Activated naive CD4-positive, alpha-beta T cell treated with anti-CD3 and anti-CD28 coated beads, Interleukin-2, amount 50 U/mL, for 72 hours (primary cell): ENCODE measurements at regions not wholly inside any gene's neighbourhood (a gene's known extent, or its start where the extent isn't known, plus 50 kb on each side); places are given as distances from the start of the nearest gene placed in this dataset.

Experiments
- ATAC-seq, 2 donors: fragments of 150-1000 bp; cut with Tn5 transposase; 2 replicates each; pipeline ENCODE4 v1.10.0; 2021; ENCODE audit warnings: mild to moderate bottlenecking in 2 of 2, moderate library complexity in 2 of 2
- DNase-seq, 2 donors: peaks; one replicate each; pipeline ENCODE4 v3.0.0; 2021 to 2022; ENCODE audit warnings: low spot score in 2 of 2
- H3K27ac Mint-ChIP-seq, 2 donors: one replicate each; pipeline ENCODE4 v1.8.0; 2022; ENCODE audit warnings: mild to moderate bottlenecking in 2 of 2, mixed read lengths in 2 of 2
- H3K36me3 Mint-ChIP-seq, 2 donors: one replicate each; pipeline ENCODE4 v1.8.0; 2022; ENCODE audit warnings: mixed read lengths in 2 of 2
- H3K9me3 Mint-ChIP-seq, 2 donors: one replicate each; pipeline ENCODE4 v1.8.0; 2022; ENCODE audit warnings: mixed read lengths in 2 of 2

DNA sequence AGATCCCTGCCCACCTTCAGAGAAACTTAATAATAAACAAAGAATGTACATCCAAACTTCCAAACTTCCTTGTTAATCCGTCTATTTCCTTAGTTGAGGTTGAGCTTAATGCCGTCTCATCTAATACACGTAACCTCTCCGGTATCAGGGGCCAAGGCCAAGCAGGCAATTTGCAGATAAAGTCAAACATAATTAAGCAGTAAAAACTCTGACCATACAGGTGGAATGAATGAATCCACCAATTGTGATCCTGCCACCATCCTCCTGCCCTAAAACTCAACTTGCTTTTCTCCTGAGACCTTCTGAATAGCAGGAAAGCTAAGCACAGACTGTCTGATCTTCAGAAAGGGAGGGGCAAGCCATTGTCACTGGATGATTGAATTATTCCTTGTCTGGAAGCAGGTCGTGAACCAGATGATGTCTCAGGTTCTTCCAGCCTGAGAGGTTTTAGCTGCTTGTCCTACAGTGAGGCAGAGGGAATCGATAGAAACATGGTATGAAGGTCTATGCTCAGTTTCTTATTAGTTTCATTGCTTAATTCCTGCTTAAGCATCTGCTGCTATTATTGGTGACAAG lies 1111.8 kb upstream of the EEF2KMT start:
- ATAC-seq = no peak
- peaks cover 11 to 20% of the 10 kb centered on the region in 2 donors for H3K9me3 Mint-ChIP-seq
- no peak overlapping the region for H3K27ac Mint-ChIP-seq
- H3K36me3 Mint-ChIP-seq = no peaks in the 10 kb centered on the region
- DNase-seq = no peak

DNA sequence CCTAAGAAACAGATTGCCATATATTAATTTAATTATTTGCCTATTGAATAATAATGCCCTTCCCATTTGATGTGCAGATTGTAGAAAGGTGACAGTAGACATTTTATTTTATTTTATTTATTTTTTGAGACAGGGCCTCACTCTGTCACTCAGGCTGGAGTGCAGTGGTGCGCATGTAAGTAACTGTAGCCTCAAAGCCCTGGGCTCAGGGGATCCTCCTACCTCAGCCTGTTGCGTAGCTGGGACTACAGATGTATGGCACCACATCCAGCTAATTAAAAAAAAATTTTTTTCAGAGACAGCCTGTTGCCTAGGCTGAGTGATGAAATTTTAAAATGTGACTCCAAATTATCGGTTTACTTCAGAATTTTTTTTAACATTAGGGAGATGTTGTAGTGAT lies 1110.0 kb upstream of the EEF2KMT start:
- DNase-seq (no peak), ATAC-seq (no peak)
- Mint-ChIP-seq H3K9me3 (peaks cover 12 to 19% of the 10 kb centered on the region in 2 donors), H3K36me3 (no peaks in the 10 kb centered on the region), H3K27ac (no peak overlapping the region)

DNA sequence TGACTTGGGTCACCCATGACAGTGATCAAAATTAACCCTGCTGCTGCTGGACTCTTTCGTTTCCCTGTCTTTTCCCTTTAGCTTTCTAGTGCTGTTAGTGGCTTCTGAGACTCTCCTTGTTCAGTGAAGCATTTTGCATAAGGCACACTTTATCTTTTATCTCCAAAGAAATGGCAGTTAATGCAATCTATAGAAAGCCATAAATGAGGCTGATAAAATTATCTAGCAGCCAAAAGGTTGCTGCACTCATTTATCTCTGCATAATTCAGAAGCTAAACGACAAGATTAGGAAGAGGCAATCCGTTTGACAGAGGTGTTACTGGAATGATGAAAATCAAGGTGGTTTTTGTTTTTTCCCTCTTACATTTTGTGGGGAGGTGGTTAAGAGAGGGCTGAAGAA lies 1109.5 kb upstream of the EEF2KMT start:
- ATAC-seq (no peak), DNase-seq (no peak)
- peaks cover 12 to 19% of the 10 kb centered on the region in 2 donors for H3K9me3 Mint-ChIP-seq
- H3K36me3 Mint-ChIP-seq = no peaks in the 10 kb centered on the region
- H3K27ac Mint-ChIP-seq = no peak overlapping the region

DNA sequence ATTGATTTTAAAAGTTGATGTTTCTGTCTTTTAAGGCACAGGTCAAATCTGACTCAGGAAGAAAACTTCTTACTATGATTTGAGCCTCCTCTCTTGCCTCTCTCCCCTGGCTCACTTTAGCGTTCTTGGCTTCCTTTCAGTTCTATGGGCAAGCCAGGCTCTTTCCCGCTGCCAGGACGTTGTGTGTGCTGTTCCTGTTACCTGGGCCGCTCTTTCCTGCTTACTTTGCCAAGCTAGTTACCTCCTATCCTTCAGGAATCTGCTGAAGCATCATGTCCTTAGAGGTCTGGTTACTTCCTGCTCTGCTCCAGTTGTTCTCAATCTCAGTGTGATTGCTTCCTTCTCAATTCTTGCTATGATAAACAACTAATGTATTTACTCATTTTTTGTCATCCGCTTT lies 1108.5 kb upstream of the EEF2KMT start:
- H3K36me3 Mint-ChIP-seq = no peaks in the 10 kb centered on the region
- no peak overlapping the region for H3K27ac Mint-ChIP-seq
- no peak for DNase-seq
- no peak for ATAC-seq
- H3K9me3 Mint-ChIP-seq = peaks cover 12 to 22% of the 10 kb centered on the region in 2 donors

DNA sequence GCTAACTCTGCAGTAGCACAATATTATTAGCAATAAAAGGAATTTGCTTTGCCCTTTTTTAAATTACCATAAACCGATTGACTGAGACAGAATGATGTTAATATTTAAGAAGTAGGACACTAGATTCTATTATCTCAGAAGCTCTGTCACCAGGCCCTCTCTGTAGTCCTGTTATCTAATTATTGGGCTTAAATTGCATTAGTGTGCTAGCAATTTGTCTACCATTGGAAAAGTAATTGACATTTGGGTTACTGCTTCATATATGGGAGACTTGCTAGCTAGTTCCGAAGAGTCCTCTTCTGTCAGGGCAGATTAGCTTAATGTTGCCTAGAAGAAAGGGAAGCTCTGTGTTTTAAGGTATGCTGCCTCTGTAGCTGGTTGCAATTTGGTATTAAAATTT lies 1107.3 kb upstream of the EEF2KMT start:
- Mint-ChIP-seq H3K9me3 (peaks cover 21 to 30% of the 10 kb centered on the region in 2 donors), H3K27ac (no peak overlapping the region), H3K36me3 (no peaks in the 10 kb centered on the region)
- ATAC-seq = no peak
- DNase-seq = no peak

DNA sequence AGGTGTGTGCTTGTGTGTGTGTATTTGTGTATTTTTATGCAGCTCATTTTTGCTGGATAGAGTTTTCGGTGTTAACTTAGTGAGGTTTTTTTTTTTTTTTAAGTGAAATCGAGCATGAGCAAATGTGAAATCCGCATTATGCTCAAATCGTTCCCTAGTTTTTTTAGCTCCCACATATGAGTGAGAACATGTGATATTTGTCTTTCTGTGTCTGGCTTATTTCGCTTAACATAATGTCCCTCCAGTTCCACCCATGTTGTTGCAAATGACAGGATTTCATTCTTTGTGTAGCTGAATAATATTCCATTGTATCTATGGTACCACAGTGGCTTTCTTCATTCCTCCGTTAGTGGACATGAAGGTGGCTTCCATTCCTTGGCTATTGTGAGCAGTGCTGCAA lies 1103.3 kb upstream of the EEF2KMT start:
- H3K36me3 Mint-ChIP-seq = no peaks in the 10 kb centered on the region

DNA sequence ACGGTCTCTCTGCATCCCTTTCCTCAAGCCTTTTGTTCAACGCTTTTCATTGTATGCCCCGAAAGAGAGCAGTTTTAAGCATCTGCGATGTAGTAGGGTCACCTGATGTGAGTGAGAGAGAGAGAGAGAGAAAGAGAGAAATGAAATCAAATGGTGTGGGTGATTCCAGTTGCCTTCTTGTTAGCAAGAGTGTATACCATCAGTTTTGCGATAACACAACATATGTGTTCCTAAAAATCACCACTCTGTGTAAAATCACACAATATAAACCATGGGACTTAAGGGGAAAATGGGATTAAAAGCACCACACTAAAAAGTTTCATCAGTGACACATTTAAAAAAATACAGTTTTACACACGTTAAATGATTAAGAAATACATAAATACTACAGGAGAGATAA lies 1102.7 kb upstream of the EEF2KMT start:
- Mint-ChIP-seq H3K36me3 (no peaks in the 10 kb centered on the region), H3K9me3 (peaks cover 27 to 28% of the 10 kb centered on the region in 2 donors), H3K27ac (no peak overlapping the region)
- ATAC-seq = no peak
- DNase-seq = no peak

More for the DNA sequence above, 1103.3 kb upstream of the EEF2KMT start:
- Mint-ChIP-seq H3K9me3 (peaks cover 27 to 28% of the 10 kb centered on the region in 2 donors), H3K27ac (no peak overlapping the region)
- no peak for ATAC-seq
- no peak for DNase-seq

DNA sequence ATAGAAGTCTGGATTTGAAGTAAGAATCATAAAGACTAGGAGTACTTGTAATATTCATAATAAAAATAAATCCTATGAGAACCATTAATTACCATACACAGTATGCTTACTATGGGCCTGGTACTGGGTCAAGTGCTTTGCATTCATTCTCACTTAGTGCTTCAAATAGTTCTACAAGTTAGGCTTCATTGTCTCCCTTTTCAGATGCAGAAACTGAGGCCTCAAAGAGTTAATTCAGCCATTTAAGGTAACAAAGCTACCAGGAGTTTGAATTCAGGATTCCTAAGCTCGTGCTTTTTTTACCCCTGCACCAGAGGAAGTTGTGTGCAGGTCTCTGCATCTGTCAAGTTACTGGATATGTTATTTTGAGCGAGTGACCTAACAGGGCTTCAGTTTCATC lies 1098.4 kb upstream of the EEF2KMT start:
- Mint-ChIP-seq H3K27ac (no peak overlapping the region), H3K36me3 (peaks cover 8 to 11% of the 10 kb centered on the region in 2 donors), H3K9me3 (peaks cover 50 to 51% of the 10 kb centered on the region in 2 donors)
- no peak for ATAC-seq
- DNase-seq = no peak

DNA sequence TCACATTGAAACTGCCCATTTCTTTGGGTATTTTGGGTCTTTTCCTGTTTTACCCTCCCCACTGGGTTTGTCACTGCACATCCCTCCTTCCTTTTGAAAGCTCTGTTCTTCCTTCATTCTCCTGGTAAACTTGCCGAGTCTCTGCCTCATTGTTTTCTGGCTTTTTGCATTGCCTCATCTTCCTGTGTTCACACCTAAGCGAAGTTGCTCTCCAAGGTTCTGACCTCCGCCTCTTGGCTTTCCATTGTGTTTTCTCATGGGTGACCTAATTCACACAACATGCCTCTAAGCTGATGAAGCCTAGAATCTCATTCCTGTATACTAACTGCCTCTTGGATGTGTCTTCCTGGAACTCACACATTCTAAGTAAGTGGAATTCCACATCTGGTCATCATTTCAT lies 1096.1 kb upstream of the EEF2KMT start:
- H3K27ac Mint-ChIP-seq = no peak overlapping the region
- peaks cover 40 to 44% of the 10 kb centered on the region in 2 donors for H3K9me3 Mint-ChIP-seq
- DNase-seq (no peak), ATAC-seq (no peak)
- peaks cover 8 to 11% of the 10 kb centered on the region in 2 donors for H3K36me3 Mint-ChIP-seq

DNA sequence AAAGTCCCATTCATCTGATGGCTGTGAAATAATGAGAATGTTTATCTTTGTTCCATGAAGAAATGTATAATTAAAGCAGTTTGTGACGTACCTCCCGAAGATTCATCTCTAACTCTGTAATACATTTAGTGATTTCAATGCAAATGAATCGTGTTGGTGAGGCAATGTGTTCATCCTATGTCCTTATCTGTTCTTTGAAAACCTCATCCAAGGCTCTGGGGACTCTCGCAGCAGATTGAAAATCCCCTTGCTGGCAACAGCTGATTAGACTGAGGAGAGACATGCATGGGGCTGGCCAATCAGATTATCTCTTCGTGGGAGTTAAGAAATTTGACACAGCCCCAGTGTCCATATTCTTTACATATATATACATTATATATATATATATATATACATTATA lies 1095.4 kb upstream of the EEF2KMT start:
- Mint-ChIP-seq H3K27ac (no peak overlapping the region), H3K36me3 (peaks cover 8 to 11% of the 10 kb centered on the region in 2 donors), H3K9me3 (peaks cover 40 to 43% of the 10 kb centered on the region in 2 donors)
- ATAC-seq (no peak), DNase-seq (no peak)

DNA sequence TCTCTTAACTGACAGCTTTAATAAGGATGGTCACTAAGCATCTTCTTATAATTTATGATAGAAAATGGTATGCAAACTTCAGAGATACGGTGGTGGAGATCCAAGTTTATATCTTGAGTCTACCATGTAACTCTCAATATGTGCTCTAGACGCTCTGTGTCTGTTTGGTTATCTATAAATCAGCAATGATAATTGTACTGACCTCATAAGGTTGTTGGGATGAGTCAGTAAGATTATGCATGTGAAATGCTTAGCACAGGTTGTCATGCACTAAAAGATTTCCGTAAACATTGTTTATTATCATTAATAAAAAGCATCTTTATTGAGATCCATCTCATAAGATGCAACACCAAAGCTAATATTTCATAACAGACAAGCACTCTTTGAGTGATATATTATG lies 1094.9 kb upstream of the EEF2KMT start:
- ATAC-seq = no peak
- Mint-ChIP-seq H3K36me3 (peaks cover 8 to 11% of the 10 kb centered on the region in 2 donors), H3K27ac (no peak overlapping the region), H3K9me3 (peaks cover 40% of the 10 kb centered on the region in 2 donors)
- DNase-seq = no peak

DNA sequence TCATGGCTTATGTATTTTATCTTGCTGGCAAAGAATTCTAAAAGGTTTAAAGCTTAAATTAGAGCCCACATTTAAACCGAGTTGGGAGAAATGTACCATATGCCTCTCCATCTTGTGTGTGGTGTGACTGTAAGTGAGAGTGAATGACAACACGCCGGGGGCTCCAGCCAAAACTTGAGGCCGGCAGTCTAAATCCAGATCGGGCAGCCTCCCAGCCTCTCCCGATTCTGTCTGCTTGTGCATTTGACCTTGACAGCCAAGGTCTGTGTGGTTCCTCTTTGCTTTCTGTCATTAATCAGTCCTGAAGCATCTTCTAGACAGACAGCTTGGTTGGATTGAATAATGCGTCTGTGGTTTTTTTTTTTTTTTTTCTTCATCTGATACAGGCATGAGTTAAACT lies 1093.2 kb upstream of the EEF2KMT start:
- no peak overlapping the region for H3K27ac Mint-ChIP-seq
- peaks cover 8 to 11% of the 10 kb centered on the region in 2 donors for H3K36me3 Mint-ChIP-seq
- ATAC-seq (no peak), DNase-seq (no peak)
- peaks cover 30 to 32% of the 10 kb centered on the region in 2 donors for H3K9me3 Mint-ChIP-seq

DNA sequence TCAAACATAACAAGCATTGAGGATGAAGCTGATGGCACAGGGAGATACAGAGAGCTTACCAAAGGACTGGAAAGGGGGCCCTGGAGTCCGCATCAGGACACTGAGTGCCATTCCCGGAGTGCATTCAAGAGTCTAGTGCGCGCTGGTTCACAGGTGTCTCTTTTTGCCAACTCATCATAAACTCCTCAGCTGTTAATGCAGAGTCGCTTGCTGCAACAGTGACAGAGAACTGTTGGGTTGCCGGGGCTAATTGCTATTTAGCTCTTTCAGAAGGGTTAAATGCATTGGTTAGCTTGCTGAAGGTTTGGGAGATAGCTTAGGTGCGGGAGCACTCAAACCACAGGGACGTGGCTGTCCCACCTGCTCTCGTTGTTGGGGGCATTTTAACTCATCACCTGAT lies 1091.6 kb upstream of the EEF2KMT start:
- Mint-ChIP-seq H3K27ac (no peak overlapping the region), H3K36me3 (peaks cover under 1 to 7% of the 10 kb centered on the region in 2 donors), H3K9me3 (peaks cover 24 to 26% of the 10 kb centered on the region in 2 donors)
- ATAC-seq = no peak
- no peak for DNase-seq

DNA sequence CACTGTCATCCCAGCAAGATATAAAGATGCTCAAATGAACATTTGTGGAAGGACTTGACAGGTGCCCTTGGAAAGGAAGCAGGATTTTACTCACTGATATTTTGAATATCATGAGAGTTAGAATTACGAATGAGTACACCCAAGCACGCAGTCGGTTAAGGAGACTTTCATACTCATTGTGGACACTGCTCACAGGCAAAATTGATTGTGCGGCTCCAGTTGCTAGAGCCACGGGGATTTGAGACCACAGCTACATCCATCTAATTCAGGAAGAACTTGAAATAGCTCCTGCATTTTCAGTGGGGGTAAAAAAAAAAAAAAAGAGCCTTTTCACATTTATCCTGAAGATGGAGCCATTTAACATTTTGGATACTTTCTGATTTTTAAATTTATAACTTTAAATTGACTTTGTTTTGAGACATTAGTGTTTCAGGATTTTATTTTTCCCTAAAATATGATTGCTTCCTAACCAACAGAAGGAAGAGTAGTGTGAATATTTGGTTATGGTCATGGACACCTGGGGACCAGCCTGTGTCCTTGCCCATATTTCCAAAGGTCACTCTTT lies 1080.1 kb upstream of the EEF2KMT start:
- no peak for DNase-seq
- ATAC-seq = no peak
- Mint-ChIP-seq H3K27ac (no peak overlapping the region), H3K9me3 (peaks cover 6 to 9% of the 10 kb centered on the region in 2 donors), H3K36me3 (no peaks in the 10 kb centered on the region)

DNA sequence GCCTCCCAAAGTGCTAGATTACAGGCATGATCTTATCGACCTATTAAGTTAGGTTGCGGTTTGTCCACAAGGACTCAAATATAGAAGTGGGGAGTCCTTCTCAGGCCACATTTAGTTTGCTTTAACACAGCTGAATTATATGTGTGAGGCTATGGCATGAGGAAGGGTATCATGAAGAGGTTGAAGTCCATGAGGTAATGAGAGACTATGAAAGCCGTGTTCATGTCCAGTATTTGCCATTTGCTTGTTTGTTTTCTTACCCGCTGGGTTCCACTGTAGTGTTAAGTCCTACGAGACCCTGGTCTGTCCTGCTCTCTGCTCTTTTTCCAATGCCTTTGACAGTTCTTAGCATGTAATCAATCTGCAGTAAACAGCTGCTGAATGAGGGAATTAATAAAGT lies 1072.4 kb upstream of the EEF2KMT start:
- peaks cover 0 to 8% of the 10 kb centered on the region in 2 donors for H3K36me3 Mint-ChIP-seq
- no peak for ATAC-seq
- no peak for DNase-seq
- H3K27ac Mint-ChIP-seq = no peak overlapping the region
- H3K9me3 Mint-ChIP-seq = peaks cover 16 to 20% of the 10 kb centered on the region in 2 donors

DNA sequence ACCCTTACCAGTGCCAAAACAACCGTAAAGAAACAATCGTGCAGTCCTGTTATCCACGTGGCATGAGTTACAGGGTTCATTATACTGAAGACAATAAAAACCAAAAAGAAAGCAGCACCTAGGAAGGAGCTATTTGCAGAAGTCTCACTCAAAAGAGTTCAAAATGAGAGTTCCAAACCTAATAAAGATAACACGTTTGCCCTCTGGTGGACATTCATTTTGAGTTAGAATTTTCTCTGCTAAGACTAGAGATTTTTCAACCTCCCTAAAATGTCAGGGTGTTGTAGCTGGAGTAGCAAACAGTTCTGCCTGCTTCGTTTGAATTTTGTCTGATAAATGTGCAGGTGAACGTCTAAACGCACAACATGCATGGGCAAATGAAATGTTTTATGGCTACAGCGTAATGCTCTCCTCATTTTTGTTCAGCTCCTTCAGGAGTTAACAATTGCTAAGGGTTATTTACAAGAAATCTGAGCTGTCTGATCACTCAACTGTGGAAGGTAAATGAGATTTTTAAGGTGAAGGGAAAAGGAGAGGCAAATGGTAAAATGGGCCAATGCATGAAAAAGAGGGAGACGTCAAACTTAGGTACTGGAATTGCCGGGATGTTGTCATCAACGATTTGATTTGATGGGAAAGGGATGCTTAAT lies 1067.9 kb upstream of the EEF2KMT start:
- Mint-ChIP-seq H3K36me3 (no peaks in the 10 kb centered on the region), H3K9me3 (peaks cover 9 to 11% of the 10 kb centered on the region in 2 donors), H3K27ac (no peak overlapping the region)
- no peak for ATAC-seq
- DNase-seq = no peak

DNA sequence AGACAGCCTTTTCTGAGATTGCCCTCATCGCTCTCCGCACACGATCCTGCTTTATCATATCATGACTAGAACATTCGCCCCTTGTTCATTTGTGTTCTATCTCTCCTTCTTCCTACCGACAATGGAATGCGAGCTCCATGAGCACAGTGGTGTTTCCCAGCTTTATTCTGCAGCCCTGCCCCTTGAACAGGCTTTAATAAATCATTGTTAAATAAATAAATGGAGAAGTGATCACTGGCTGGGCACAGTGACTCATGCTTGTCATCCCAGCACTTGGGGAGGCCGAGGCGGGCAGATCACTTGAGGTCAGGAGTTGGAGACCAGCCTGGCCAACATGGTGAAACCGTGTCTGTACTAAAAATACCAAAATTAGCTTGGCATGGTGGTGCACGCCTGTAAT lies 1063.3 kb upstream of the EEF2KMT start:
- no peak for DNase-seq
- Mint-ChIP-seq H3K27ac (no peak overlapping the region), H3K9me3 (peaks cover 11 to 13% of the 10 kb centered on the region in 2 donors), H3K36me3 (peaks cover 0 to 4% of the 10 kb centered on the region in 2 donors)
- no peak for ATAC-seq

DNA sequence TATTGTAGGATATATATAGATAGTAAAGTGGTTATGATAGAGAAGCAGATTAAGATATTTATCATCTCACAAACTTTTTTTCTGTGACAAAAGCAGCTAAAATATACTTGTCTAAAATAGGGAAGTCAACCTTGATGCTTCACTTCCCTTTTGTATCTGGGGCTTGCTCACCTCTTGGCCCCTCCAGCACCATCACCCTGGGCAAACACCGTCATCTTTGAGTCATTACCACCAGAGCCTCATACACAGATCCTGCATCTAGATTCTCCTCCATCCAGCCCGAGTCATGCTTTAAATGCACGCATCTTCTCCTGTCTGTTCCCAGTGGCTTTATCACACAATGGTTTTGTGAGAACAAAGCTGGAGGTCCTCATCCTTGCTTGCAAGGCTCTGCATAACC lies 1062.7 kb upstream of the EEF2KMT start:
- H3K36me3 Mint-ChIP-seq = peaks cover 0 to 4% of the 10 kb centered on the region in 2 donors
- no peak overlapping the region for H3K27ac Mint-ChIP-seq
- no peak for ATAC-seq
- peaks cover 11 to 13% of the 10 kb centered on the region in 2 donors for H3K9me3 Mint-ChIP-seq
- no peak for DNase-seq
